ENCODE measurements at regions not wholly inside any gene's neighbourhood (a gene's known extent, or its start where the extent isn't known, plus 50 kb on each side); places are given as distances from the start of the nearest gene placed in this dataset.

DNA sequence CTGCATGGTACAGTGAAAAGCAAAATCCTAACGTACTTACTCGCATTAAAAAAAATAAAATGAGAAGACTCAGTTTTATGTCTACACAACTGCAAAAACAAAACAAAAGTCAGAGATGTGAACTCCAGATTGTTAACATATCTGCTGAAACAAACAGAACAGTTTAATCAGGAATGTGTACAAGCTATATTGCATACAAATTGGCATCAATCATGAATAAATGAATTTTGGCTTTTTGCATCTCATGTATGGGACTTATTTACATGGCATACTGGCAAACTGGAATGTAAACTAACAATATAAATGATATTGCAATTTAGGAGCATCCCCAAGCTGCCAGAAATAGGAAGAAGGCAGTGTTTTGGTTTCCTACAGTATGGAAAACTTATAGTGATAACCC is 79.6 kb upstream of the NSMCE3 start:
- in situ Hi-C loops (cut with MboI; ENCODE audit: low pct_ligation_motif_present in 1 of 4, low pct_unique_long_range_greater_than_20kb in 1 of 4, low sequenced_read_pairs in 3 of 4), result no loop called here
- intact Hi-C loops (cut with DNase I; ENCODE audit: low total_unique reads), result no loop called here
- no peak for TF ChIP-seq POLR2AphosphoS5 (IDR thresholded peaks at IDR 0.05)
- TF ChIP-seq, protein P1, sequence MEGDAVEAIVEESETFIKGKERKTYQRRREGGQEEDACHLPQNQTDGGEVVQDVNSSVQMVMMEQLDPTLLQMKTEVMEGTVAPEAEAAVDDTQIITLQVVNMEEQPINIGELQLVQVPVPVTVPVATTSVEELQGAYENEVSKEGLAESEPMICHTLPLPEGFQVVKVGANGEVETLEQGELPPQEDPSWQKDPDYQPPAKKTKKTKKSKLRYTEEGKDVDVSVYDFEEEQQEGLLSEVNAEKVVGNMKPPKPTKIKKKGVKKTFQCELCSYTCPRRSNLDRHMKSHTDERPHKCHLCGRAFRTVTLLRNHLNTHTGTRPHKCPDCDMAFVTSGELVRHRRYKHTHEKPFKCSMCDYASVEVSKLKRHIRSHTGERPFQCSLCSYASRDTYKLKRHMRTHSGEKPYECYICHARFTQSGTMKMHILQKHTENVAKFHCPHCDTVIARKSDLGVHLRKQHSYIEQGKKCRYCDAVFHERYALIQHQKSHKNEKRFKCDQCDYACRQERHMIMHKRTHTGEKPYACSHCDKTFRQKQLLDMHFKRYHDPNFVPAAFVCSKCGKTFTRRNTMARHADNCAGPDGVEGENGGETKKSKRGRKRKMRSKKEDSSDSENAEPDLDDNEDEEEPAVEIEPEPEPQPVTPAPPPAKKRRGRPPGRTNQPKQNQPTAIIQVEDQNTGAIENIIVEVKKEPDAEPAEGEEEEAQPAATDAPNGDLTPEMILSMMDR (IDR thresholded peaks at IDR 0.05), result no peak
- no peak for TF ChIP-seq EP300 (IDR thresholded peaks at IDR 0.05; ENCODE audit: low read depth)
- no peak for TF ChIP-seq POLR2A (IDR thresholded peaks at IDR 0.05)

DNA sequence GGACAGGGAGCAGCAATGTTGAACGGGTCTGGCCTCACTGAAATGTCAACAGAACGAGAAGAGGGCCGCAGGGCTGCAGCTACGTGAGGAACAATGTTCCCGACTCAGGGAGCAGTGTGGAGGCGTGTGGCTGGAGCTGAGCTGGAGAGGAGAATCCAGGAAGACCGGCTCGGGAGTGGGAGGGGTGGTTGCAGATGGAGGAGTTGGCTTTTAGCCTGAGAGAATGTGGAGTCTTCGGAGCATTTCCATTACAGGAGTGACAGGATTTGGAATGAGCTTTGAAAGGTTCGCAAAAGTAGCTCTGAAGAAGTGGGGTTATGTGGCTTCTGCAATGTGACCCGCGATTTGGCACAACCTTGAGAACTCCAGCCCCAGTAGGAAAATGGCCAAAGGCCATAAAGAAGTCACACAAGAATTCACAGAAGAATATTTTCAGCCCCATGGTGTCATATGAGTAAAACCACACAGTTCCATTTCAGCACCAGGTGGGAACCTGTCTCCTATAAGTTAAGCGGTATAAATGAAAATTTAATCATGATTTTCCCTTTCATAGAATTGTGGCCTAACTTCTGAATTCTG is 78.8 kb upstream of the NSMCE3 start:
- no peaks in the 10 kb centered on the region for H3K27me3 ChIP-seq
- in situ Hi-C loops (cut with MboI; ENCODE audit: low pct_ligation_motif_present in 1 of 4, low pct_unique_long_range_greater_than_20kb in 1 of 4, low sequenced_read_pairs in 3 of 4) (no loop called here), intact Hi-C loops (cut with DNase I; ENCODE audit: low total_unique reads) (no loop called here)
- peak in 2 of 3 donors; percentile 39 to 59 for TF ChIP-seq POLR2AphosphoS5 (IDR thresholded peaks at IDR 0.05)
- no peak for TF ChIP-seq EP300 (IDR thresholded peaks at IDR 0.05; ENCODE audit: low read depth)
- TF ChIP-seq, protein P1 (IDR thresholded peaks at IDR 0.05), result no peak
- no peak for TF ChIP-seq POLR2A (IDR thresholded peaks at IDR 0.05)
- H3K4me3 ChIP-seq, result no peak overlapping the region
- no peaks in the 10 kb centered on the region for H3K9me3 ChIP-seq
- H3K27ac ChIP-seq, result peak overlapping the region in 3 of 4 donors; percentile 47 to 65 (median 59)
- H3K36me3 ChIP-seq, result no peaks in the 10 kb centered on the region
- WGBS, 2 donors (ENCODE audit: low coverage in 1 of 2), result 53 to 69% methylated on average over 6 to 13 of the region's 13 CpGs
- DNase-seq, result peak; percentile 29
- H3K4me1 ChIP-seq, result peaks cover 0 to 22% (median 4%) of the 10 kb centered on the region in 4 donors

More for the DNA sequence above, 79.6 kb upstream of the NSMCE3 start:
- Histone ChIP-seq H3K4me1 (peaks cover 0 to 22% (median 4%) of the 10 kb centered on the region in 4 donors), H3K27me3 (no peaks in the 10 kb centered on the region), H3K4me3 (no peak overlapping the region), H3K27ac (peak overlapping the region in 3 of 4 donors; percentile 26 to 65 (median 47)), H3K36me3 (no peaks in the 10 kb centered on the region), H3K9me3 (no peaks in the 10 kb centered on the region)
- 43 to 79% methylated on average over 2 of the region's 2 CpGs for WGBS, 2 donors (ENCODE audit: low coverage in 1 of 2)
- no peak for DNase-seq

DNA sequence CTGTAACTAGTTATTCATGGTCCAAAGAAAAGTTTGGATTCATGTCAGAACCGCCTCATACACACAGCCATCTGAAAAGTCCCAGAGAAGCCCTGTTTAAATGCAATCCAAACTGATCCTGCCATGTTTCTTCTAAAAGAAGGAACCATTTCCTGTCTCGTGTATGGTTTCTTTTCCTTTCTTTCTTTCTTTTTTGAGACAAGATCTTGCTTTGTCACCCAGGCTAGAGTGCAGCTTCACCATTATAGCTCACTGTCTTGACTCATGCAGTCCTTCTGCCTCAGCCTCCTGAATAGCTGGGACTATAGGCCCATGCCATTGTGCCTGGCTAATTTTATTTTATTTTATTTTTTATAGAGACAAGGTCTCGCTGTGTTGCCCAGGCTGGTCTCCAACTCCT is 77.4 kb upstream of the NSMCE3 start:
- in situ Hi-C loops (cut with MboI; ENCODE audit: low pct_ligation_motif_present in 1 of 4, low pct_unique_long_range_greater_than_20kb in 1 of 4, low sequenced_read_pairs in 3 of 4) (no loop called here), intact Hi-C loops (cut with DNase I; ENCODE audit: low total_unique reads) (no loop called here)
- no peaks in the 10 kb centered on the region for H3K9me3 ChIP-seq
- WGBS, 2 donors (ENCODE audit: low coverage in 1 of 2), result 79 to 89% methylated on average over 3 of the region's 3 CpGs
- no peak for DNase-seq
- no peaks in the 10 kb centered on the region for H3K27me3 ChIP-seq
- H3K4me1 ChIP-seq, result peaks cover 0 to 22% (median 4%) of the 10 kb centered on the region in 4 donors
- TF ChIP-seq EP300 (IDR thresholded peaks at IDR 0.05; ENCODE audit: low read depth) (no peak), POLR2AphosphoS5 (IDR thresholded peaks at IDR 0.05) (no peak), POLR2A (IDR thresholded peaks at IDR 0.05) (no peak)
- TF ChIP-seq, protein P1 (IDR thresholded peaks at IDR 0.05), result no peak
- no peak overlapping the region for H3K4me3 ChIP-seq
- H3K36me3 ChIP-seq, result no peaks in the 10 kb centered on the region
- peak overlapping the region in 1 of 4 donors; percentile 59 for H3K27ac ChIP-seq

DNA sequence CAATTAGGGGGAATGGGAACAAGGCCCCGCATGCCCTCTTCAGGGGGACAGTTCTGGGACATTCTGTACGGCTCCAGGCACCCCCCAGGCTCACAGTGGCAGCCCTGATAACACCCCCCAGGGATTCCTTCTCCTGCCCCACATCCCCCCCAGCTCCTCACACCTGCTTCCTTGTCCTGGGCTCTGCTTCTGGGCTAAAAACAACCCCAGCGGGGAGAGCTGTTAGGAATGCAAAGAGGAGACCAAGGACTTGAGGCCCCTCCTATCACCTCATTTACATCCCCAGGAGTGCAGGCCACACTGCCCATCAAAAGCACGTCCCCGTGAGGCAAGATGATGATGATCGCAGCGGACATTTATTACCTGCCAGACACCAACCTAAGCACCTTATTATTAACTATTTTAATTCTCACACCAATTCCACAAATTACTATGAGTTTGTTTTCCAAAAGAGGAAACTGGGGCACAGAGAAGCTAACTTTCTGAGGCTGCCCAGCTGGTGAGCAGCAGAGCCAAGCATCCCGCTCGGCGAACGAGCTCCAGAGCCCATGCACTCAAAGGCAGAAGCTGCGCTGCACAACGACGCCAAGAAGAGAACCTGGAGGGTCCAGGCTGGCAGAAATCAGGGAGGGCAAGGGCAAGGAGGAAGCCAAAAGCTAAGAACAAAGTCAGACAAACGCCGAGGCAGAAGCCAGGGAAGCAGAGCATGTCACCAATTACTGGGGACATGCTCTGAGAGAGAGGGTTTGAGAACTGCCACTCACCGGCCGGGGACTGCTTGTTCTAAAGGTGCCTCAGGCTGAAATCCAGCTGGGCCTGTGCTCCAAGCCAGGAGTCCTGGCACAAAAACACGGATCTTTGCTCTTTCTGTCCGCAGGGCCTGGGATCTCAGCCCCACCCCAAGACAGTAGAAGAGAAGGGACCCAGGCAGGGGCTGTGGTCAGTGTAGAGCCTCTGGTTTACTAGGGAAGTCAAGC is 76.2 kb upstream of the NSMCE3 start:
- TF ChIP-seq POLR2A (IDR thresholded peaks at IDR 0.05) (no peak), POLR2AphosphoS5 (IDR thresholded peaks at IDR 0.05) (no peak), EP300 (IDR thresholded peaks at IDR 0.05; ENCODE audit: low read depth) (no peak)
- TF ChIP-seq, protein P1 (IDR thresholded peaks at IDR 0.05), result no peak
- in situ Hi-C loops (cut with MboI; ENCODE audit: low pct_ligation_motif_present in 1 of 4, low pct_unique_long_range_greater_than_20kb in 1 of 4, low sequenced_read_pairs in 3 of 4) (no loop called here), intact Hi-C loops (cut with DNase I; ENCODE audit: low total_unique reads) (no loop called here)
- peaks cover 0 to 22% (median 4%) of the 10 kb centered on the region in 4 donors for H3K4me1 ChIP-seq
- no peaks in the 10 kb centered on the region for H3K9me3 ChIP-seq
- no peaks in the 10 kb centered on the region for H3K27me3 ChIP-seq
- DNase-seq, result no peak
- H3K36me3 ChIP-seq, result no peaks in the 10 kb centered on the region
- 76 to 82% methylated on average over 9 to 20 of the region's 20 CpGs for WGBS, 2 donors (ENCODE audit: low coverage in 1 of 2)
- H3K27ac ChIP-seq, result peak overlapping the region in 1 of 4 donors; percentile 8
- H3K4me3 ChIP-seq, result no peak overlapping the region
